Hepatocyte (in vitro differentiated cells): ENCODE measurements at regions not wholly inside any gene's neighbourhood (a gene's known extent, or its start where the extent isn't known, plus 50 kb on each side); places are given as distances from the start of the nearest gene placed in this dataset.
"Not testable (repeated sequence)": the region's sequence is repeated elsewhere in the genome, so short reads cannot be mapped to it uniquely, and the experiment has no call there.

Experiments
- DNase-seq: peaks from one replicate; pipeline ENCODE4 v3.0.0-alpha.2; 2016; ENCODE audit warnings: low spot score
- H2AFZ ChIP-seq: fragments of 200-600 bp; sonication (generic); 2 replicates; pipeline ENCODE4 v1.6.0; 2016; ENCODE audit warnings: antibody characterized with exemption, mild to moderate bottlenecking
- H3K27ac ChIP-seq: fragments of 200-600 bp; sonication (generic); 2 replicates; pipeline ENCODE4 v1.5.1; 2016; ENCODE audit warnings: mild to moderate bottlenecking
- H3K27me3 ChIP-seq: fragments of 200-600 bp; sonication (generic); 2 replicates; pipeline ENCODE4 v1.6.1; 2016
- H3K36me3 ChIP-seq: fragments of 200-600 bp; sonication (generic); replicated peaks from 2 replicates; pipeline ENCODE4 v1.5.1; 2016; ENCODE audit warnings: low read depth; ENCODE audit not compliant: insufficient read depth
- H3K4me1 ChIP-seq: fragments of 200-600 bp; sonication (generic); 2 replicates; pipeline ENCODE4 v1.5.1; 2016; ENCODE audit warnings: mild to moderate bottlenecking, moderate library complexity; ENCODE audit not compliant: insufficient read depth
- H3K4me2 ChIP-seq: fragments of 200-600 bp; sonication (generic); 2 replicates; pipeline ENCODE4 v1.6.0; 2016
- H3K4me3 ChIP-seq: fragments of 200-600 bp; sonication (generic); 2 replicates; pipeline ENCODE4 v1.5.1; 2016; ENCODE audit warnings: mild to moderate bottlenecking
- H3K79me2 ChIP-seq: fragments of 200-600 bp; sonication (generic); 2 replicates; pipeline ENCODE4 v1.6.0; 2017; ENCODE audit warnings: mild to moderate bottlenecking
- H3K9me2 ChIP-seq: fragments of 200-600 bp; sonication (generic); replicated peaks from 2 replicates; pipeline ENCODE4 v1.6.0; 2017; ENCODE audit warnings: mild to moderate bottlenecking; ENCODE audit not compliant: insufficient read depth
- H3K9me3 ChIP-seq: fragments of 200-600 bp; sonication (generic); 2 replicates; pipeline ENCODE4 v1.5.1; 2016; ENCODE audit warnings: low read depth, mild to moderate bottlenecking
- H4K20me1 ChIP-seq: fragments of 200-600 bp; sonication (generic); 2 replicates; pipeline ENCODE4 v1.6.0; 2016; ENCODE audit warnings: mild to moderate bottlenecking; ENCODE audit not compliant: insufficient read depth, poor library complexity, severe bottlenecking
- CTCF ChIP-seq: fragments of 200-600 bp; sonication (generic); IDR thresholded peaks from 2 replicates; pipeline ENCODE4 v1.5.1; 2016; ENCODE audit warnings: antibody characterized with exemption, mild to moderate bottlenecking; ENCODE audit not compliant: poor library complexity
- EZH2 ChIP-seq: fragments of 200-600 bp; sonication (generic); IDR thresholded peaks from 2 replicates; pipeline ENCODE4 v1.6.1; 2016; ENCODE audit warnings: antibody characterized with exemption, mild to moderate bottlenecking, borderline replicate concordance
- EZH2phosphoT487 ChIP-seq: fragments of 200-600 bp; sonication (generic); IDR thresholded peaks from one replicate; pipeline ENCODE4 v1.6.1; 2018; ENCODE audit warnings: antibody characterized with exemption, mild to moderate bottlenecking, low read depth, moderate library complexity; ENCODE audit not compliant: unreplicated experiment, severe bottlenecking
- WGBS: methylation state at CpG from one replicate; pipeline ENCODE4 v1.1.6; 2016; ENCODE audit warnings: low lambda C conversion rate; ENCODE audit errors: missing lambda C conversion rate; 5-methylcytosine and 5-hydroxymethylcytosine counted together

- Histone ChIP-seq H3K4me1 (no peaks in the 10 kb centered on the region), H3K9me3 (no peaks in the 10 kb centered on the region), H4K20me1 (no peaks in the 10 kb centered on the region), H3K27me3 (no peaks in the 10 kb centered on the region), H2AFZ (no peak overlapping the region), H3K9me2 (no peaks in the 10 kb centered on the region), H3K79me2 (no peaks in the 10 kb centered on the region), H3K27ac (no peak overlapping the region), H3K36me3 (no peaks in the 10 kb centered on the region), H3K4me3 (no peak overlapping the region), H3K4me2 (no peak overlapping the region)
- 75% methylated on average over 6 of the region's 6 CpGs for WGBS
- no peak for DNase-seq
- no peak for TF ChIP-seq EZH2phosphoT487
- no peak for TF ChIP-seq EZH2
These were observed 261.4 kb downstream of the MTERF1 start for GRCh38 chr7:91618776-91619765.

- Histone ChIP-seq H3K9me2 (no peaks in the 10 kb centered on the region), H3K4me3 (no peak overlapping the region), H2AFZ (no peak overlapping the region), H3K36me3 (no peaks in the 10 kb centered on the region), H3K4me2 (no peak overlapping the region), H4K20me1 (no peaks in the 10 kb centered on the region), H3K4me1 (no peaks in the 10 kb centered on the region), H3K9me3 (no peaks in the 10 kb centered on the region), H3K27ac (no peak overlapping the region), H3K79me2 (no peaks in the 10 kb centered on the region), H3K27me3 (no peaks in the 10 kb centered on the region)
- DNase-seq: no peak
- WGBS: 92% methylated on average over 1 of the region's 1 CpG
- TF ChIP-seq EZH2phosphoT487: no peak
- no peak for TF ChIP-seq EZH2
- no peak for TF ChIP-seq CTCF
These were observed 259.7 kb downstream of the MTERF1 start for GRCh38 chr7:91620827-91621226.

- H3K4me3 ChIP-seq, H3K9me2 ChIP-seq, DNase-seq, H3K9me3 ChIP-seq, H2AFZ ChIP-seq, H4K20me1 ChIP-seq, H3K27me3 ChIP-seq, H3K79me2 ChIP-seq, H3K36me3 ChIP-seq, H3K27ac ChIP-seq, H3K4me2 ChIP-seq, H3K4me1 ChIP-seq: not testable (repeated sequence)
- over 99% methylated on average over 24 of the region's 28 CpGs for WGBS
These were observed 253.2 kb downstream of the MTERF1 start for GRCh38 chr7:91627324-91627723.

GRCh38 chr7:91628742-91629141 is 251.8 kb downstream of the MTERF1 start:
- Histone ChIP-seq H3K4me3 (no peak overlapping the region), H3K4me1 (no peaks in the 10 kb centered on the region), H3K27ac (no peak overlapping the region), H3K4me2 (no peak overlapping the region), H2AFZ (no peak overlapping the region), H3K36me3 (no peaks in the 10 kb centered on the region), H4K20me1 (no peaks in the 10 kb centered on the region), H3K79me2 (no peaks in the 10 kb centered on the region), H3K27me3 (no peaks in the 10 kb centered on the region), H3K9me3 (no peaks in the 10 kb centered on the region), H3K9me2 (no peaks in the 10 kb centered on the region)
- DNase-seq: no peak
- TF ChIP-seq EZH2phosphoT487 (no peak), EZH2 (no peak), CTCF (no peak)
- 56% methylated on average over 5 of the region's 5 CpGs for WGBS
